Muscle layer of duodenum (tissue), 2 donors: ENCODE measurements at regions not wholly inside any gene's neighbourhood (a gene's known extent, or its start where the extent isn't known, plus 50 kb on each side); places are given as distances from the start of the nearest gene placed in this dataset.

Experiments
- H3K27ac ChIP-seq: one replicate; pipeline ENCODE4 v1.7.0; 2013; ENCODE audit warnings: mild to moderate bottlenecking, low read length
- H3K27me3 ChIP-seq: one replicate; pipeline ENCODE4 v1.7.0; 2013; ENCODE audit warnings: low read depth, mild to moderate bottlenecking, control low read depth, low read length
- H3K36me3 ChIP-seq, 2 donors: one replicate each; pipeline ENCODE4 v1.7.0; 2013; ENCODE audit warnings: low read length in 2 of 2, control low read depth in 1 of 2, mild to moderate bottlenecking in 1 of 2; ENCODE audit not compliant: insufficient read depth in 2 of 2, control insufficient read depth in 1 of 2
- H3K4me1 ChIP-seq, 2 donors: one replicate each; pipeline ENCODE4 v1.7.0; 2013; ENCODE audit warnings: low read length in 2 of 2, mild to moderate bottlenecking in 2 of 2, control low read depth in 1 of 2, moderate library complexity in 1 of 2; ENCODE audit not compliant: insufficient read depth in 2 of 2, control insufficient read depth in 1 of 2
- H3K4me3 ChIP-seq, 2 donors: one replicate each; pipeline ENCODE4 v1.7.0; 2013; ENCODE audit warnings: low read length in 2 of 2, low read depth in 1 of 2, mild to moderate bottlenecking in 1 of 2
- H3K9me3 ChIP-seq, 2 donors: one replicate each; pipeline ENCODE4 v1.7.0; 2013; ENCODE audit warnings: low read length in 2 of 2, control low read depth in 1 of 2, mild to moderate bottlenecking in 1 of 2; ENCODE audit not compliant: control insufficient read depth in 1 of 2
- donor health status: healthy.

DNA sequence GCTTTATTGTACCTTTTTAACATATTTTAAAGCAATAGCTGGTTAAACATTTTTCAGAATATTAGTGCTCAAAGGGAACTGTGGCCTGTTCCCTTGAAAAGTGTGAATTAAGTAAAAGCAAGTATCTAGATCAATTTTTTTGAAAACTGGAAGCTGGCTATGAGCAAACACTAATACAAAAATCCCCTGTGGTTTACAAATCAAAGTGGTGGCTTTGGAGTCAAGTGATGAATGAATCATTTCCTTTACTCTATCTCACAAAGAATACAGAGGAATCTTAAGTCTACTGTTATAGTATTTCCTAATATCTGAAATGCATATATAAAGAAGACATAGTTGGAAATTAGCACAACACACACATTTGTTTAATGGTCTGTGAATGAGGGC, 212.4 kb upstream of the C9orf72 start:
- Histone ChIP-seq H3K9me3 (peaks cover 0 to 2% of the 10 kb centered on the region in 2 donors), H3K4me1 (no peaks in the 10 kb centered on the region), H3K27me3 (no peaks in the 10 kb centered on the region), H3K36me3 (no peaks in the 10 kb centered on the region), H3K4me3 (no peak overlapping the region), H3K27ac (no peak overlapping the region)

DNA sequence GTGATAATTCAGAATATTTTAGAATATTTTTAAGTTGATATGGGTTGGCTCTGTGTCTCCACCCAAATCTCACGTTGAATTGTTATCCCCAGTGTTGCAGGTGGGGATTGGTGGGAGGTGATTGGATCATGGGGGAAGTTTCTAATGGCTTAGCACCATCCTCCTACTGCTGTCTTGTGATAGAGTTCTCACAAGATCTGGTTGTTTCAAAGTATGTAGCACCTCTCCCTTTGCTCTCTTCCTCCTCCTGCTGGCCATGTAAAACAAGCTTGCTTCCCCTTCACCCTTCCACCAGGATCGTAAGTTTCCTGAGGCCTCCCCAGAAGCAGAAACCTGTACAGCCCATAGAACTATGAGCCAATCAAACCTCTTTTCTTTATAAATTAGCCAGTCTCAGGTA, 214.6 kb upstream of the C9orf72 start:
- no peak overlapping the region for H3K4me3 ChIP-seq
- no peaks in the 10 kb centered on the region for H3K27me3 ChIP-seq
- H3K27ac ChIP-seq: no peak overlapping the region
- no peaks in the 10 kb centered on the region for H3K36me3 ChIP-seq
- peaks cover 0 to 2% of the 10 kb centered on the region in 2 donors for H3K9me3 ChIP-seq
- H3K4me1 ChIP-seq: no peaks in the 10 kb centered on the region

DNA sequence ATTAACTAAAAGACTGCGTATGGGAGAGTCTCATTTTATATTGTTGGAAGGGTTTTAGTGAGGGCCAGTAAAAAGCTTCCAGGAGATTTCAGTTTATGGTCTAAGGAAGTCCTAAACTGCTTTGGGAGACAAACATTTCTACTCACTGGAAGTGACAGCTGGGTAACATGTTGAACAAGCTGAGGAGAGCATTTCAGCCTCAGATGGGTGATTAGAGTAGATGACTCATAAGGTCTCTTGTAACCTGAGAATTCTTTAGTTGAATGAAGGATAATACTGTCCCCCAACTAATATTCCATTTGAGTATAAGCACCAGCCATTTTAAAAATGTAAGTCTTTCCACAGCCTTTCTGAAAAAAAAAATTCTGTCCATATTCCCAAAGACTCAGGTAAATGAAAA, 218.0 kb upstream of the C9orf72 start:
- Histone ChIP-seq H3K27ac (no peak overlapping the region), H3K9me3 (no peaks in the 10 kb centered on the region), H3K4me1 (no peaks in the 10 kb centered on the region), H3K27me3 (no peaks in the 10 kb centered on the region), H3K36me3 (no peaks in the 10 kb centered on the region), H3K4me3 (no peak overlapping the region)

DNA sequence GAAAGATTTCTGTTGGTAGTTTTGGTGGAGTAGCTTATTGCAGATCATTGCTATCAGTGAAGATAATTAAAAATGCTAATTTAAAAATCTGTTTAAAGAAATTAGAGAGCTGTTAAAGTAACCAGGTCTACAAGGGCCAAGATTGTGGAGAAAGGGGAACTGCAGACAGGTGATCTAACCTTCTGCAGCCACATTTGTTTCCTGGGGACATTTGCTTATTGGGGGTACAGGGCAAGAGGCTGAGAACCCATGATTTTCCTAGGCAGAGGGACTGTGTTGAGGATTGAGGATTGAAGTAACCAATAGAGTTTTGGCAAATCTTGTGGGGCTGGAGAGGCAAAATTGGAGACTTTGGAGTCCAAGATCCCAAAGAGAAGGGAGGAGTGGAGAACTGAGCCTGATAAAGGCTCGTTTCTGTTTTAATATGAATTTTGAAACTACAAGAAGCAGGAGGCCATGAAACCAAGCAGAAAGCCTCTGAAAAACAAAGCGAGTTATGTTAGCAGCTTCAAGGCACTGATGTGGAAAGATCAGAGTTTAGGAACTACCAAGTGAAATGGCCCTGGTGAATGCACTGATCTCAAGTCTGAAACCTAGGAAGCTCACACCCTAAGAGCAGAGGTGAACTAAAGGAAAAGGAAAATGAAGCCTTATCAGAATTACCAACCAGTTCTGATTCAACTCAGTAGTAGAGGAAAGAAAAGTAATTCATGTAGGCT, 219.8 kb upstream of the C9orf72 start:
- H3K27me3 ChIP-seq: no peaks in the 10 kb centered on the region
- no peaks in the 10 kb centered on the region for H3K36me3 ChIP-seq
- no peak overlapping the region for H3K27ac ChIP-seq
- no peak overlapping the region for H3K4me3 ChIP-seq
- H3K4me1 ChIP-seq: no peaks in the 10 kb centered on the region
- H3K9me3 ChIP-seq: no peaks in the 10 kb centered on the region

DNA sequence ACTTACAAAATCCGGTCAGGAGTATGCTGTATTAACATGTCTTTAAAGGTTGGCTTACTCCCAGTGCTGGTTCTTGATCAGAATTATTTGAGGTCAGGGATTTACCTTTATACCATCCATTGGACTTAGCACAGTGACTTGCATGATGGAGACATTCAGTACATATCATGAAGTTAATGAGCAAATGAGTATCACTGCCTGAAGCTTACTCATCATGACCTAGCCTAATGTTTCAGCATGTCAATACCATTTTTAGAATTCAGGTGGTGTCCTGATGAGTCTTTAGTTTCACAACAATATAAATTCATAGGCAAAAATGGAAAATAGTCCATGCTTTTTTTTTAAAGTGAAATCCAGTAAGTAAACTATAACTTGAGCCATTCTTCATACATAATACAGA, 226.0 kb upstream of the C9orf72 start:
- Histone ChIP-seq H3K27ac (no peak overlapping the region), H3K36me3 (no peaks in the 10 kb centered on the region), H3K27me3 (no peaks in the 10 kb centered on the region), H3K9me3 (no peaks in the 10 kb centered on the region), H3K4me3 (no peak overlapping the region), H3K4me1 (no peaks in the 10 kb centered on the region)

DNA sequence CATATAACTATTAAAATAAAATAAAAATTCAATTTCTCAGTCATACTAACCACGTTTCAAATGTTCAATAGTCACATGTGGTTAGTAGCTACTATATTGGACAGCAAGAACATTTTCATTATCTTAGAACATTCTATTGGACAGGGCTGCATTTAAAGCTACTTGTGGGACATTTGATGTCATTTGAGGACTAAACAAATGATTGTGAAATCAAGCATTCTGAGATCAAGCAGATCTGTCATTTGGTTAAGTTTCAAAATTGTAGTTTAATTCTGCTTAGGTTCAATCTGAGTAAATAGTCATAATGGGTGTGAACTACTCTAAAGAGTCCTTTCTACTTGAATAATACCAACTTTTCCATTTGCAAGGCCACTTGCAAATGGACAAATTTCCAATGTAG, 226.9 kb upstream of the C9orf72 start:
- Histone ChIP-seq H3K9me3 (no peaks in the 10 kb centered on the region), H3K4me3 (no peak overlapping the region), H3K36me3 (no peaks in the 10 kb centered on the region), H3K27ac (no peak overlapping the region), H3K27me3 (no peaks in the 10 kb centered on the region), H3K4me1 (no peaks in the 10 kb centered on the region)

DNA sequence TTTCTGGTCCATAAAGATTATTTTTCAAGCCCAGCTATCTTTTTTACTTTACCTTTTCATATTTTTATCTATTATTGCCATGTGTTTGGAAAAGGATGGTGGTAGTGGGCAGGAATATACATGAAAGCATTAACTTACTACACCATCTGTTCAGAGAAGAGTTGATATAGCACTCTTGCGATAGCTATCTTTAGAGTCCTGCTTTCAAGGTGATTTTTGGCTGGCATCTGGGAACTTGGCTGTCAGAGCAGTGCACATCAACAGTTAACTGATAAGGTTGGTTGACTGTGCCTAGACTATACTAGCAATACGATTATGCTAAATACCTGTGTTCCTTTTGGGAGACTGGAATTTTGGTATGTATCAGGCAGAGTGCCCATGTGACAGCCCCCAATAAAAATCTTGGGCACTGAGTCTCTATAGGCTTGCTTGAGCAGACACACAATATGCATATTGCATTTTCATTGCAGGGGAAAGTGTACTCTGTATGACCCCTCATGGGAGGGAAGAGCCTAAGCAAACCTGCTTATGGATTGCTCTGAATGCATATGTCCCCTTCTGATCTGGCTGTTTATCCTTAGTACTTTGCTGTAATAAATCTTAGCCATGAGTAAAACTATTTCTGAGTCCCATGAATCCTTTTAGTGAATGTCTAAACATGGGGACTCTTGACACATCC, 227.6 kb upstream of the C9orf72 start:
- Histone ChIP-seq H3K4me3 (no peak overlapping the region), H3K36me3 (no peaks in the 10 kb centered on the region), H3K27ac (no peak overlapping the region), H3K27me3 (no peaks in the 10 kb centered on the region), H3K4me1 (no peaks in the 10 kb centered on the region), H3K9me3 (no peaks in the 10 kb centered on the region)

DNA sequence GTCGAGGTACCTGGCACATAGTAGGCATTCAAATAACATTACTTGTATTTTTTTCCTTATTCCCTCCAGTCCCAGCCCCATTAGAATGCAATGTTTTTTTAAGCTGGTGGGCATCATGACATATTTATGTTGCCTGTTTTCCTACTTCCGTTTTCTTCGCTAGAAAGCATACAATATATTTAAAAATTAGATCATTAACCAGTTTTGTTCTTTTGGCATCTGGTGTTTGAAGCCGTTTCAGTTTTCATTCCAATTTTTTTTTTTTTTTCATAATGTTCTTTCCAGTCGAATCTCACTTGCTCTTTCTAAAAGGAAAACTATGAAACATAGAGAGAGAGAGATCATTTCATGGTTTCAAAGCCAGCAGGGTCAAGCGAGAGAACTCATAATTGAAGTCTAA, 228.3 kb upstream of the C9orf72 start:
- no peaks in the 10 kb centered on the region for H3K36me3 ChIP-seq
- no peaks in the 10 kb centered on the region for H3K27me3 ChIP-seq
- no peak overlapping the region for H3K27ac ChIP-seq
- no peaks in the 10 kb centered on the region for H3K4me1 ChIP-seq
- no peaks in the 10 kb centered on the region for H3K9me3 ChIP-seq
- H3K4me3 ChIP-seq: no peak overlapping the region

DNA sequence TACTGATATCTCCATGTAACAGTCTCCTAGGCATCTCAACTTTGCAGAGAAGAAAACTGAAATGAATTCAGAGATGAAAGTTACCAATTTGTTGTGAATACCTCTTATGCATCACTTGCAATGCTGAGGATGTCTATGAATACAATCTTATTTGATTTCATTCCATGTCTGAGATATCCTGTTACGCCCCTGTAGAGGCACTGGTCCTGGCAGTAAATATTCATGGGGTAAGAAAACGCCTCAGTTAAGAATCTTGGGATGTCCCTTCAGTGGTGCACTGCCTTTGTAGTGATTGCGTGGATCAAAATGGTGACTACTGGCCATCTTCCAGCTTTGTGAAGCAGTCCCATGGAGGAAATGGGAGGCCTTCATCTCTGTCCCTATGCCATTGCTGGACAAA, 229.1 kb upstream of the C9orf72 start:
- Histone ChIP-seq H3K27ac (no peak overlapping the region), H3K36me3 (no peaks in the 10 kb centered on the region), H3K9me3 (no peaks in the 10 kb centered on the region), H3K4me1 (no peaks in the 10 kb centered on the region), H3K27me3 (no peaks in the 10 kb centered on the region), H3K4me3 (no peak overlapping the region)

DNA sequence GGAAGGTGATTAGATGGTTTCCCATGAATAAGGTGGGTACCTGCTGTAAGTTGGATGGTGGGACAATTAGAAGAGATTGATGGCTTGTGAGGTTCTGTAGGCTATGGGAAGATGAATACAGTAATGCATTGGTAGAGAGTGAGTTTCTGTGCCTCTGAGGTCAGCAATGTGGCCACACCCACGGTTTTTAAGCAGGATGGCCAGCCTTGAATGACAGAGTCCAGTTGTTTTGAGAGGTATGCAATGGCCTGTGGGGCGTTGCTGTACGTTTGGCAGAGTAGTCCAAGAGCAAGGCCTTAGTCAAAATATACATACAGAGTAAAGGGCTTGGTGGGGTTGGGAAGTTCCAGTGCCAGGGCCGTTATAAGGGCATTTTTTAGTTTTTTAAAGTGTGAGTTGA, 235.6 kb upstream of the C9orf72 start:
- Histone ChIP-seq H3K27me3 (no peaks in the 10 kb centered on the region), H3K36me3 (no peaks in the 10 kb centered on the region), H3K4me1 (no peaks in the 10 kb centered on the region), H3K9me3 (no peaks in the 10 kb centered on the region), H3K4me3 (no peak overlapping the region), H3K27ac (no peak overlapping the region)

DNA sequence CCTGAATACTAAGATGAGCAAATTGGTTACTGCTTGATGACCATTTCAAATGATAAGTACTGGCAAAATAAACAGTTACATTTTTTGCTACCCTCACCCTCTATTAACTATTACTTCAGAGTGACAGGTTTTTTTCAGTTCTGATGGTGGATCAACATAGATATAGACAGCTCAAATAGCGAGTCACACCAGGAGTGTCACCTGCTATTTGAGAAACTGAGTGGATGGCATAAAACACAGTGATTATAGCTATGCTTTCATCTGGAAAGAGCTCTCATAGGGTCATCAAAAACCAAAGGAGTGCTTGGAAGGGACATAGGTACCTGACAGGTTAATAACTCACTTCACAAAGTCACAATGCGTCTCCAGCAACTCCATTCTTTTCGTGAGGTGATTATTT, 244.5 kb upstream of the C9orf72 start:
- H3K36me3 ChIP-seq: no peaks in the 10 kb centered on the region
- H3K4me3 ChIP-seq: no peak overlapping the region
- H3K27ac ChIP-seq: no peak overlapping the region
- H3K9me3 ChIP-seq: no peaks in the 10 kb centered on the region
- H3K27me3 ChIP-seq: no peaks in the 10 kb centered on the region
- H3K4me1 ChIP-seq: no peaks in the 10 kb centered on the region

DNA sequence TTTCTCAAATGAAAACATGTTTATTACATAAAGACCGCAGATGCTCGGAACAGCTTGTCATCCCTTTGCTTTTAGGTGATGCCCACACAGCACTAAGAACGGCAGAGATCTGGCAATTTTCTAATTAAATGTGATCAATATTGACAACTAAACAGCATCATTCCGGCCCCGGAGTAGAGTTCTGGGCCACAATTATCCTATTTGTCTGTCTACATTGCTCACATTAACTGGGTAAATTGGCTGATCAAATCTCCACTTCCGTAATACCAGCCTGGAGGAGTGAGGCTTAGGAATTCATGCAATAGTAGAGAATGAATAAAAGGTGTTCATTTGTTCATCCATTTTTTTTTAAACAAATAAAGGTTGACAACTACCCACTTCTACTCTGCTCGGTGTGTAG, 245.1 kb upstream of the C9orf72 start:
- Histone ChIP-seq H3K27ac (no peak overlapping the region), H3K9me3 (no peaks in the 10 kb centered on the region), H3K36me3 (no peaks in the 10 kb centered on the region), H3K27me3 (no peaks in the 10 kb centered on the region), H3K4me1 (no peaks in the 10 kb centered on the region), H3K4me3 (no peak overlapping the region)
